DMS53 treated with DMSO at 0.1 percent for 48 hours (cell line): ENCODE measurements at regions not wholly inside any gene's neighbourhood (a gene's known extent, or its start where the extent isn't known, plus 50 kb on each side); places are given as distances from the start of the nearest gene placed in this dataset.
A peak's percentile ranks its signal among the peaks of the same experiment; 100 is the strongest.
"Not testable (repeated sequence)": the region's sequence is repeated elsewhere in the genome, so short reads cannot be mapped to it uniquely, and the experiment has no call there.

Source experiments
- DNase-seq: peaks from one replicate; lab custom pipeline; 2025; ENCODE audit not compliant: unreplicated experiment; lab: John Stamatoyannopoulos, UW

DNA sequence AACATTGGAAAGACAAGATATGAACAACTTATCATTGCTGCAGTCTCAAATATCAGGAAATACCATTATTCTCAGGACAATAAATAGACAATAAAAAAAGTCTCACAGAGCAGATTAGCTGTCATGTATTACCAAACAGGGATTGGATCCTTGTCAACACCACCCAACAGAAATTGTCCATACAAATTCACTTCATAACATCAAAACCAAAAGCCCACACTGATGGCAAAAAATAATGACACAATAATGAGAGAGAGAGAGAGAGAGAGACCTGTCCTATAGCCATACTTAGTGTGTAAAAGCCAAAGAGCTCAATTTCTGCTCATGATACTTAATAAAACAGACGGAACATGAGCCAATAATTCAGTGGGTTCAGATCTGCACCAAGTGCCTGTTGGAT, 96.5 kb downstream of the PPIAL4G start:
- DNase-seq, result no peak

DNA sequence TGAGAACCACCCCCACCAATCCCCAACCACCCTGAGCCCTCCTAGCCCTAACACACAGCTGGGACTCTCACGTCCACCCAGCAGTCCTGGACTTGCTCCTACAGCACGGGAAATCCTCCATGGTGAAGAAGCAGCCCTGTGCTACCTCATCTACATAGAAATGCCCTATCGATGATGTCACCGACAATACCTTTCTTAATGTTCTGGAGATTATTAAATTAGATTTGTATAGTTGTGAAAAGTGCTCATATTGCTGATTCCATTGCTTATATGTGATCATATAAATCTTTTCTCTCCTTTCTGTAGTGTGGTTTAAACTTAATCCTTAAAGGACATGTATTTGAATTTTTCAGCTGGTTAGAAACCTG, 97.1 kb downstream of the PPIAL4G start:
- DNase-seq, result not testable (repeated sequence)

DNA sequence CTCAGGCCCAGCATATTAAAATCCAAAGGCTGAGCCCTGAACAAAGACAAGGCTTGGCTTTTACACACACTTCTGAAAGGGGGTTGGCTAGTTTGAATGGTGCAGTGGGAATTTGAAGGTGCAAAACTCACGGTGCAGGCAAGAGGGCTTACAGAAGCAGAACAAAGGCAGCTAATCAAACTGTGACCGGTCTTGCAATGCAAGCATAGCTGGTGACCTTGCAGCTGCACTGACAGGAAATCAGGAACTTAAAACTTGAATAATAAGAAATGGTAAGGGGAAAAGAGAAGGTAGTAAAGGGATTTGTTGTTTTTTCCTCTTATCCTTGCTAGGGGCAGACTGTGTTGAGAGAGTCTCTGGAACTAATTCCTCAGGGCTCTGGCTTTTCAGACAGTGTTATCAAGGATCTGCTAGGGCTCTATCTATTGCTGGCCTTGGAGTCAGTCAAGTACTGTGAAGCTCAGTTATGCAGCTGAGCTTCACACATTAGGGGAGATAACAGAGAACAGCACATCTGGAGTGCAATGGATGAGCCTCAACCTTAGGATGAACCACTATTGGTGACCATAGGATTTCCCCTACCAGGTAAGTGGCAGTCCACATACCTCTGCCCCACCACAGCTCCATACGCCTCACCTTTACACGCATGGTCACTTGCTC, 97.6 kb downstream of the PPIAL4G start:
- no peak for DNase-seq

DNA sequence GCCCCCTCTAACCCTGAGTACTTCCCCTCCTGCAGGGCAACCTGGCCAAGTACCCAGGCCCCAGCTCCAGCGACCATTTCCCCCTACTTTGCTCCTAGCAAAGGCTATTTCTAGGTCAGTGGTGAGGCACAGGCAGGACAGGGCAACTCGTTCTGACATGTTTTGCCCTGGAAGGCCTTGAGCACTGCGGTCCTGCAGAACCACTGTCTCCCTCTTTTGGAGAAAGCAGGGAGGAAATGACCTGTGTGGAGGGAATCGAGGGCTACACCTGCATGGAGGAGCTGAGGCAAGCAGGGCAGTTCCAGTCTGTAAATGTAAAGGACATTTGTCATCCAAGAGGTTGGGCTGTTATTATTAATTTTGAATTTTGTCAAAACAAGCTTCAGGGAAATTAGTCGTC, 99.1 kb downstream of the PPIAL4G start:
- no peak for DNase-seq

DNA sequence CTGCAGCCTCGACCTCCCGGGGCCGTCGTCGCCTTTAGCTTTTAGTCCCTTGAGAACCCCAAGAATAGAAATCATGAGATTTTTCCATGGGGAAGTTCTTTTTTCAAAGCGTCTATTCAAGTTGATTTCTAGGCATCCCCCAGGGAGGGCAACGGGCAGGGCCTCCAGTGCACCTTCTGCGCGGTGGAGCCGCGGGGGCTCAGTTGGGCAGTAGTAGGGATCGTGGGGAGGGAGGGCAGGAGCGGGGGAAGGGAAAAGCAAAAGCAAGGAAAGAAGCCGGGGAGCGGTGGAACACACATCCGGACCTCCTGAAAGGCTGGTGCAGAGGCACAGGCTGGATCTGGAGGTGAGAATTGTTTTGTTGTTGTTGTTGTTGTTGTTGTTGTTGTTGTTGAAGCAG, 103.4 kb downstream of the PPIAL4G start:
- DNase-seq, result no peak

DNA sequence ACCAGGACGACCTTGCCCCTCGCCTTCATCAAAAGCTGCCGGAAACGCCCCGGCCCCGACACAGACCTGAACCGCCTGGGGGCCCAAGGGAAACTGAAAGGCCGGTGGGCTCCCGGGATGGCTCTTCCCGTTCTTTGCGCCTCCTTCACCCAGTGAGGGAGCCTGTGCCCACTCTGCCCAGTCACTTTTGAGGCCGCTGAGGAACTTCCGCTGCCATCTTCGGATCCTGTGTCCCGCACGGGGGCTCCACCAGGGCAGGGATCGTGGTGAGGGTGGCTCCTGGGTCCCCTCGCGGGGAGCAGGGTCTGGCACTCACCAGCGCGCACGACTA, 104.0 kb downstream of the PPIAL4G start:
- no peak for DNase-seq

DNA sequence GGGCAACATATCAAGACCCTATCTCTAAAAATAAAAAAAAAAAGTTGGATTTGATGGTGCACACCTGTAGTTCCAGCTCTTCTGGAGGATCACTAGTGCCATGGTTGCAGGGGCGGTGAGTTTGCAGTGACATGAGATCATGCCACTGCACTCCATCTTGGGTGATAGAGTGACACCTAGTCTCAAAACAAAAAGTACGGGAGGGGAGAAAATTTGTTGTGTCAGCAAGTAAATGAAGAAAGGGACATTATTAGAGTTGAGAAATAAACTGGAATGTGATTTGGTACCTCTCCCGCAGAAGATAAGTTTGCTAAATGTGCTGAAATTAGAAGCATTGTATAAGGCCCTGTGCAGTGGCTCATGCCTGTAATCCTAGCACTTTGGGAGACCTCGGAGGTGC, 105.1 kb downstream of the PPIAL4G start:
- DNase-seq, result not testable (repeated sequence)

DNA sequence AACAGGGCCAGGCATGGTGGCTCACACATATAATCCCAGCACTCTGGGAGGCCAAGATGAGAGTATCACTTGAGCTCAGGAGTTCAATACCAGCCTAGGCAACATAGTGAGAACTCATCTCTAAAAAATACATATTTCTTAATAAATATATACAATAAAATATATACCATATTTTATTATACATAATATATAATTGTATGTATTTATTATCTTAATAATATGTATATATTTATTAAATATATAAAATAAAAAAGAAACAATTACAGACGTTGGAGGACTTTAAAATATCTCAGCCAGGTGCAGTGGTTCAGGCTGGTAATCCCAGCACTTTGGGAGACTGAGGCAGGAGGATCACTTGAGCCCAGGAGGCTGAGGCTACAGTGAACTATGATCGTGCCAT, 106.1 kb downstream of the PPIAL4G start:
- DNase-seq, result not testable (repeated sequence)

DNA sequence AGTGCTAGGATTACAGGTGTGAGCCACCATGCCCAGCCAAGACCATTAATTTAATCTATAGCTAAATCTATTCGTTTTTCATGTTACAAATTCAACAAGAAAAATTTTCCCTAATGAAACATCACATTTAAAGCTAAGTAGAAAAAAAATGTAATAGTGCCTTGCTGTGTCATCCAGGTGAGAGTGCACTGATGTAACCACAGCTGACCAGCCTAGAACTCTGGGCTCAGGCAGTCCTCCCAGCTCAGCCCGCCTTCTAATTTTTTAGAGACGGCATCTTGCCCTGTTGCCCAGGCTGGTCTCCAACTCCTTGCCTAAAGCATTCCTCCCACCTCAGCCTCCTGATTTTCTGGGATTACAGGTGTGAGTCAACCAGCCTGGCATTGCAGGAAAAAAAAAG, 109.0 kb downstream of the PPIAL4G start:
- no peak for DNase-seq

DNA sequence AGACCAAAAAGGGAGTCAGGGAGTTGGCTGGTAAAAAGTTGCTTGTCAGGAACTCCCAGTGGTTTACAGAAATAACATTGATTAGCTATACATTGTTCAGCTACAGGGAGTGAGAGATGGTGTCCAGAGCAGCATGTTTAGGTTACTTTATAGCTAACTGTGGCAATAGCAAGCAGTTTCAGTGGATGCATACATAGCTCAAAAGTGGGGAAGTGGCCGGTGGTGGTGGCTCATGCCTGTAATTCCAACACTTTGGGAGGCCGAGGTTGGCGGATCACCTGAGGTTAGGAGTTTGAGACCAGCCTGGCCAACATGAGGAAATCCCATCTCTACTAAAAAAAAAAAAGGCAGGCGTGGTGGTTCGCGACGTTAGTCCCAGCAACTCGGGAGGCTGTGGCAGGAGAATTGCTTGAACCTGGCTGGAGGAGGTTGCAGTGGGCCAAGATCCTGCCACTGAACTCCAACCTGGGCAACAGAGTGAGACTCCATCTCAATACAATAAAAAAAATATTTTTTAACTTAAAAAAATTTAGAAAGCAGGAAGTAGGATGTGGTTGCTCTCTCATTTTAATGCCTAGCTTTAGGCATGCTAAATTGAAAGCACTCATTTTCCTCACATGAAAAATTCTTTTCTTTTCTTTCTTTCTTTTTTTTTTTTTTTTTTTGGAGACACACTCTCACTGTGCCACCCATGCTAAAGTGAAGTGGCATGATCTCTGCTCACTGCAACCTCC, 109.7 kb downstream of the PPIAL4G start:
- no peak for DNase-seq

DNA sequence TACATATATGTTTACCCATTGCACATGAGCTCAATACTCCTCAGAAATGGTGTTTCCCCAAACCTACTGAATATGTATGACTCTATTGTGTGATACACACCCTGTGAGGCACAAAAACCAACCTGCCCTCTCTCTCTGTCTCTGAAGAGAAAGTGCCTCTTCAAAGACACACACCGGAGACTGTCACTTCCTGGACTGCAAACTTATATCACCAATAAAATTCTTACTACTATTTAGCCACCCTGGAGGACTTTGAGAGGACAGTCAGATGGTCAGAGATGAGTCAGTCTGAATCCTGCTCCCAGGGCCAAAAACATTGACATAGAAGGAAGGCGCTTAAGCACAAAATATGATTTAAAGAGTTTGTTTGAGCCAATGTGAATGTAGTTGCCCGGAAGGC, 110.4 kb downstream of the PPIAL4G start:
- DNase-seq, result no peak

DNA sequence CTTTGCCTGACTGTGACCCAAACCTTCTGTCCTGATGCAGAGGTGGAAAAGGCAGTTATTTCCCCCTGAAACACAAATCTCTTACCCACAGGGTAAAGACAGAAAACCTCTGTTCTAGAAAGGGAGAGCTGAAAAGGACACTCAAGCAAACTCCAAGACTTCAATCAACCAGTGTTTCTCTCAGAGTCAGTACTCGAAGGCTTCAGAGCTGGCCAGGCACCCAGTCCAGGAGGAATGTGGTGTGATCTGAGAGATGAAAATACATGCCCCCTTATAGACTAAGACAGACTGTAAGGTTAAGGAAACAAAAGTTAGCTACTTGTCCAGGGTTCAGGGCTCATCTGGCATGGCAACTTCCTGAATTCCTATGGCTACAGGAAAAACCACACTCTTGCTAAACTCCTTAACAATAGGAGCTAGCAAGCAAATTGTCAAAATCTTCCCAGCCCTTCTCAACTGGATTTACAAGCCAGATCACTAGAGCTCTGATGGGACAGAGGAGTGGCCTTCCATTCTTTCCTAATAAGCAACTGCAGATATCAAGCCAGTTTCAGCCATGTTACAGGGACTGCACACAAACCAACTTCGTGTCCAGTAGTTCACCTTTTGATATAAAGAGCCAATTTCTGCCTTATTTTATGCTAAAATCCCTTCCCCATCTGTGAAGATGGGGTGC, 110.9 kb downstream of the PPIAL4G start:
- DNase-seq, result not testable (repeated sequence)

DNA sequence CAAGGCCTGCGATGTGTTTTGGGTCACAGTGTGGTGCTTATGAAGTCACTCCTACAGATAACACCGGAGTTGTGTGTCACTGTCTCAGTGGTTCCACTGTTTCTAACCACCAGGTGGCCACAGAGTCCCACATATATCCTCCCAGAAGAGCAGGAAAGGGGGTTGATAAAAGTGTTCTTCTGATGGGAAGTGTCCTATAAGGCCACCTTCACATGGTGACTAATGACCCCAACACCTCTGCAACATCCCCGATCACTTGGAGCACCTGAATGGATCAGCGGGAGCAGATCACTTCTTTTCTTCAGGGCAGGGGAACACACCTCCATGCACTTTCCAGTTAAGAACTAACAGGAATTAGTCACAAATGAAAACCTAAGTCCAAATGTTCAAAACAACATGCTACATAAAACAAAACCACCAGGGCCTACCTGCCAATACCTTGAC, 111.5 kb downstream of the PPIAL4G start:
- peak; percentile 70 for DNase-seq

DNA sequence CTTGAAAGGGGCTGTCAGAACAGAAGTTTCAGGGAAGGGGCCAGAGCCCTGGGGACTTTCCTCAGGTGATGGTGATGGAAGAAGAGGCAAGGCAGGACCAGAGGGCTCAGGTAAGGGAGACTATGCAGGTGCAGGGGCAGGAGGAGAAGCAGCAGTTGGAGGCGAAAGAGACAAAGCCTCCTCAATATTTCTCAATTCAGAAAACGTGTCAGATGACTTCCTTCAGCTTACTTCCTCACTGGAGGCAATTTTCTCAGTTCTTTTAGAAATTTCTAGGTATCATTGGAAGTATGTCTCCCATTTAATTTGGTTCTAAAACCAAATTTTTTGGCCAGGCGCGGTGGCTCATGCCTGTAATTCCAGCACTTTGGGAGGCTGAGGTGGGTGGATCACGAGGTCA, 112.4 kb downstream of the PPIAL4G start:
- not testable (repeated sequence) for DNase-seq

DNA sequence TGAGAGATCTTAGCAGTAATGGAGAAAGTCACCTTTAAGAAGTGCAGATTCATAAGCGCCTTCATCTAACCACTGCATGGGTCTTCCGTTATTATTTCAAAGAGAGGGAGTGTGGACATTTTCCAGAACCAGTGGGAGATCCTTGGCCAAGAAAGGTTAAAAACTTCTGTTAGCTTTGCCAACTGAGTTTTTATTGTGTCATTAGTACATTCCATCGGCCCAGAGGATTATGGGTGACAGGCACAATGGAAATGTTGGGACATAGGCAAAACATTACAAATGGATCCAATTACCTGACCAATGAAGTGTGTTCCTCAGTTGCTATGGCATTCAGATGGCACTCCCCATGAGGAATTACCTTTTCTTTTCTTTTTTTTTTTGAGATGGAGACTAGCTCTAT, 115.5 kb downstream of the PPIAL4G start:
- DNase-seq, result no peak

DNA sequence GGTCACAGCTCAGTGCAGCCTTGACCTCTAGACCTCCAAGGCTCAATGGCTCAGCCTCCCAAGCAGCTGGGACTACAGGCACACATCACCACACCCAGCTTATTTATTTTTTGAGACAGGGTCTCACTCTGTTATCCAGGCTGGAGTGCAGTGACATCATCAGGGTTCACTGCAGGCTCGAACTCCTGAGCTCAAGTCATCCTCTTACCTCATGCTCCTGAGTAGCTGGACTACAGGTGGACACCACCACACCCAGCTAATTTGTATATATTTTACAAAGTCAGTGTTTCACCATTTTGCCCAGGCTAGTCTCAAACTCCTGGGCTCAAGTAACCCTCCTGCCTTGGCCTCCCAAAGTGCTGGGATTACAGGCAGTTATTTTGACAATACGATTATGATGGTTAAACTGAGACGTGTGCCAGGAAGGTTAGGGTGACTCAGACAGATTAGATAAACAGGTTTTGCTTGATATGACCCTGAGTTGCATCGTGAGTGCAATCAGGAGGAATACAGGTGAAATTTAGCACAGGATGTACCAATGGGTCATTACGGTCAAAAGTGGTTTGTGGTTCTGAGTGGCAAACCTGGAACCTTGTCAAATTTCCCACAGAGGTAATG, 116.9 kb downstream of the PPIAL4G start:
- DNase-seq, result not testable (repeated sequence)

DNA sequence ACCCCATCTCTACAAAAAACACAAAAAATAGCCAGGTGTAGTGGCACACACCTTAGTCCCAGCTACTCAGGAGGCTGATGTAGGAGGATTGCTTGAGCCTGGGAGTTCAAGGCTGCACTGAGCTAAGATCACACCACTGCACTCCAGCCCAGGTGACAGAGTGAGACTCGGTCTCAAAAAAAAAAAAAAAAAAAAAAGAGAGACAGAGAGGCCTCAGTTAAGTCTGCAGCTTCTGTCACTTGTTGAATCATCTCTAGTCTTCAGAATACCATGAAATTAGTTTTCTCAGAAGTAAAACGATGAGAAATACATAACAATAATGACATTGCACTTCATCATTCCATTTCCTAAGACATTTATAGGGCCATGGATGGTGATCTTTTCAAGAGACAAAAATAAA, 118.0 kb downstream of the PPIAL4G start:
- not testable (repeated sequence) for DNase-seq

DNA sequence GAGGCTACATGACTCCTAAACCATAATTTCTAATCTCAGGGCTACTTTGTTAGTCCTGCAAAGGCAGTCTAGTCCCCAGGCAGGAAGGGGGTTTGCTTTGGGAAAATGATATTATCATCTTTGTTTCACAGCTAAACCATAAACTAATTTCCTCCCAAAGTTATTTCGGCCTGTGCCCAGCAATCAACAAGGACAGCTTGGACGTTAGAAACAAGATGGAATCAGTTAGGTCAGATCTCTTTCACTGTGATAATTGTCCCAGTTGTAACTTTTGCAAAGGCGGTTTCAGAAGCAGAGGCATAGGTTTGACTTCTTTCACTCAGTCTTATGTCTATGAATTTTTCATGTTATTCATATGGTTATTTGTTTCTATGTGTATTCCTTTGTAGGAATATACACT, 119.1 kb downstream of the PPIAL4G start:
- DNase-seq, result not testable (repeated sequence)

DNA sequence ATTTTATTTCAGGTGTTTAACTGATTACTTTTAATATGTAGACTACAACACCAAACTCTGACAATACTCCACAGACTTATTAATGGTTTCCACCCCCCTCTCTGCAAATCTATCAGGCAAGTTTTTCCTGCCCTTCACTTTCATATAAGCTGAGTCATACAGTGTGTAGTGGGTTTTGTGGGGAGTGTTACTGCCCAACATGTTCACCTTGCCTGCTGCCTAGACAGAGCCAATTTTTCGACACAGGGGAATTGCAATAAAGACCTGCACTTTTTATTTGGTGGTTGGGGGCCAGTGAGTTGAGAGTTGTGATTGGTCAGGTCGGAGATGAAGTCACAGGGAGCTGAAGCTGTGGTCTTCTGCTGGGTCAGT, 119.7 kb downstream of the PPIAL4G start:
- DNase-seq, result no peak

DNA sequence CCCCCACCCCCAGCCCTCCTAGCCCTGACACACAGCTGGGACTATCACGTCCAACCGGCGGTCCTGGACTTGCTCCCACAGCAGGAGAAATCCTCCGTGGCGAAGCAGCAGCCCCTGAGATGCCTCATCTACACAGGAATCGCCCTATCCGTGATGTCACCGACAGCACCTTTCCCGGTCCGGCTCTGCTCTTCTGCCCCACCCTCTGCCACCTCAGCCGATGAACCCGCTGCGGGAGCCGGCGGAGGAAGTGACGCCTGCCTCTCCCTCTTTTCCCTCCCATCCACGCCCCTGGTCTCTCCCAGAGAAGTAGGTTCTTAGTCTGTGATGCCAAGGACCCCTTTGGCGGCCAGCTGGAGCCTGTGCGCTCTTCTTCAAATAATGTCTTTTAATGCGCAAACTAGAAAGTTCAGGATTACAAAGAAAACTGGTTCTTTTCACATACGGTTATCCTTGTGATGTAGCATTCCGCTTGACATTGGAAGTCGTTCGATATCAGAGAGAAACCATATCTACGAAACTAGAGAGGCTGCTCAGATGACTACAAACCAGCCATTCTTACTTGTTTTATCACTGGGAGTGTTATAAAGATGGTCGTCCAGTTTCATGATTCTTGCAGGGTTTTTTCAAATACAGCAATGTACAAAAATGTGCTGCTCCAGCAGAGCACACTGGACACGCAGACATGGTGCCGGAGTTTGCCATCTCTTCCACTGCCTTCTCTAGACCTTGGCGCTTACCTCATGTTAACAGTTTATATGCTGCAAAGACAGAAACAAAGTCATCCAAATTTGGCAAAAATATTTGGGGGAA, 120.3 kb downstream of the PPIAL4G start:
- DNase-seq, result peak; percentile 40

DNA sequence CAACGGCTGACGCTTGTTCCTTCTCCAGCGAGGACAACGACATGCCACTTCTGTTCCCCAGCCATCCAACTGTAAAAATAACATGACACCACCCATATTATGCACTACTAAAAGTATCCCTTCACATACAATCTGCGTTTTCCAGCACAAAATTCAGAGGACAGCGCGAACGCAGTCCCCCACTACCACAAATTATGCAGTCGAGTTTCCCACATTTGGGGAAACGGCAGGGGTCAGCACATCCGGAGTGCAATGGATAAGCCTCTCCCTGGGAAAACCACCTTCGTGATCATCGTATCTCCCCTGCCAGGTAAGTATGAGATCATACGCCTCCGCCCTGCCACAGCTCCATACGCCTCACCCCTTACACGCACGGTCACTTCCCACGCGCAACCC, 120.9 kb downstream of the PPIAL4G start:
- no peak for DNase-seq
